Breast epithelium (tissue), 3 donors: ENCODE measurements at regions not wholly inside any gene's neighbourhood (a gene's known extent, or its start where the extent isn't known, plus 50 kb on each side); places are given as distances from the start of the nearest gene placed in this dataset.

ENCODE experiments used
- CTCF ChIP-seq, 3 donors: fragments of 450-650 bp; IDR thresholded peaks; one replicate each; pipeline ENCODE4 v1.5.1; 2016 to 2017; ENCODE audit warnings: antibody characterized with exemption in 3 of 3, mild to moderate bottlenecking in 3 of 3, moderate library complexity in 3 of 3
- POLR2A ChIP-seq: fragments of 450-650 bp; IDR thresholded peaks from one replicate; pipeline ENCODE4 v1.6.1; 2016; ENCODE audit warnings: antibody characterized with exemption, mild to moderate bottlenecking, moderate library complexity
- POLR2AphosphoS5 ChIP-seq, 3 donors: sonication (generic); formaldehyde crosslinking; IDR thresholded peaks; one replicate each; pipeline ENCODE4 v1.6.1; 2017; ENCODE audit warnings: antibody characterized with exemption in 3 of 3

DNA sequence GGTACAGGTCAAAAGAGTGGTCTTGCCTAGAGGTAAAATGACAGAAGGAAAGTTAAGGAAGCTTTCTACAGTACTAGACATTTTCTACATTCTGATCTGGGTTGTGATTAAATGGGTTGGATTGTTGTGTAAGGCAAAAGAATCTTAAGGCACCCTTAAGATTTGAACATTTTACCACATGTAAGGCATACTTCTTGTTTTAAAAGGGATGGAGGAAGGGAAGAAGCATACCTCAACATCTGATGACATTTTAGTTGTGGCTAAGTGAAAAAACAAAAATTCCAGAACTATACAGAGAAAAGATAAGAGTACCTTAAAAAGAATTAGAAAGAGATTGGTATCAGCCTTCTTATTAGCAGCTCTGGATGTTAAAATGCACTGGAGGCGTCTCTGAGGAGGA, 356.0 kb upstream of the CADM1 start:
- no peak for TF ChIP-seq POLR2A
- no peak for TF ChIP-seq CTCF (IDR thresholded peaks at IDR 0.05)
- no peak for TF ChIP-seq POLR2AphosphoS5 (IDR thresholded peaks at IDR 0.05)
